IMR-90 (cell line): ENCODE measurements at regions not wholly inside any gene's neighbourhood (a gene's known extent, or its start where the extent isn't known, plus 50 kb on each side); places are given as distances from the start of the nearest gene placed in this dataset.

Experiments
- ATAC-seq: fragments of 200-7000 bp; cut with Tn5 transposase; 2 replicates; pipeline ENCODE4 v1.9.1; 2020; ENCODE audit warnings: low read depth, mild to moderate bottlenecking, moderate library complexity
- BruUV-seq: library from RNA; stranded (reverse); fragments of 400-500 nt; replicated peaks from 2 replicates; lab custom pipeline; 2021; lab: Mats Ljungman, UMichigan
- CTCF ChIA-PET: fragments of 300-600 bp; formaldehyde crosslinking; extraction: SDS; loops from one replicate; lab custom pipeline; 2021; ENCODE audit warnings: antibody characterized with exemption; lab: Yijun Ruan, JAX
- POLR2A ChIA-PET: fragments of 300-600 bp; sonication (Branson Sonifier 250); formaldehyde crosslinking; loops from one replicate; lab custom pipeline; 2022; ENCODE audit warnings: antibody characterized with exemption; ENCODE audit not compliant: unreplicated experiment; lab: Charles Lee
- DNase-seq: peaks from one replicate; pipeline ENCODE4 v3.0.0; 2013
- H2AFZ ChIP-seq: replicated peaks from 2 replicates; pipeline ENCODE3; 2013; ENCODE audit warnings: low read length, mild to moderate bottlenecking; ENCODE audit not compliant: poor library complexity
- H2AK5ac ChIP-seq: 2 replicates; pipeline ENCODE4 v1.6.1; 2013; ENCODE audit warnings: low read depth, low read length, inconsistent platforms
- H2AK9ac ChIP-seq: replicated peaks from 2 replicates; pipeline ENCODE3; 2013; ENCODE audit warnings: mild to moderate bottlenecking, low read depth, low read length, moderate library complexity; ENCODE audit not compliant: poor library complexity
- H2BK120ac ChIP-seq: 2 replicates; pipeline ENCODE4 v1.6.1; 2013; ENCODE audit warnings: low read depth, low read length, inconsistent platforms
- H2BK15ac ChIP-seq: 3 replicates; pipeline ENCODE4 v1.6.1; 2013; ENCODE audit warnings: low read depth, low read length, inconsistent platforms
- H2BK20ac ChIP-seq: 2 replicates; pipeline ENCODE4 v1.6.1; 2013; ENCODE audit warnings: low read depth, mild to moderate bottlenecking, inconsistent platforms, low read length, moderate library complexity
- H2BK5ac ChIP-seq: 2 replicates; pipeline ENCODE4 v1.6.1; 2013; ENCODE audit warnings: mild to moderate bottlenecking, low read depth, low read length, inconsistent platforms; ENCODE audit not compliant: poor library complexity, severe bottlenecking
- H3K14ac ChIP-seq: replicated peaks from 2 replicates; pipeline ENCODE4 v1.6.1; 2013; ENCODE audit warnings: low read depth, low read length, inconsistent platforms
- H3K18ac ChIP-seq: 2 replicates; pipeline ENCODE4 v1.6.1; 2013; ENCODE audit warnings: low read depth, low read length, control low read depth
- H3K23ac ChIP-seq: 2 replicates; pipeline ENCODE4 v1.6.1; 2013; ENCODE audit warnings: low read depth, low read length, inconsistent platforms
- H3K27ac ChIP-seq: 2 replicates; pipeline ENCODE4 v1.5.1; 2013; ENCODE audit warnings: mild to moderate bottlenecking, control low read depth, low read length; ENCODE audit not compliant: insufficient read depth
- H3K27me3 ChIP-seq: 2 replicates; pipeline ENCODE4 v1.6.1; 2013; ENCODE audit warnings: low read length; ENCODE audit not compliant: control insufficient read depth, insufficient read depth
- H3K36me3 ChIP-seq: 2 replicates; pipeline ENCODE4 v1.6.1; 2013; ENCODE audit warnings: low read length, mixed read lengths; ENCODE audit not compliant: control insufficient read depth, insufficient read depth
- H3K4ac ChIP-seq: 2 replicates; pipeline ENCODE4 v1.6.1; 2013; ENCODE audit warnings: low read depth, low read length, inconsistent platforms
- H3K4me1 ChIP-seq: 2 replicates; pipeline ENCODE4 v1.6.1; 2013; ENCODE audit warnings: low read length, mixed read lengths; ENCODE audit not compliant: control insufficient read depth, insufficient read depth
- H3K4me2 ChIP-seq: 2 replicates; pipeline ENCODE4 v1.6.1; 2013; ENCODE audit warnings: low read depth, mild to moderate bottlenecking, control low read depth, low read length, moderate library complexity
- H3K4me3 ChIP-seq: 2 replicates; pipeline ENCODE4 v1.5.1; 2013; ENCODE audit warnings: low read depth, mild to moderate bottlenecking, control low read depth, low read length, moderate library complexity; ENCODE audit not compliant: insufficient read depth
- H3K56ac ChIP-seq: 2 replicates; pipeline ENCODE4 v1.6.1; 2013; ENCODE audit warnings: low read length, inconsistent platforms; ENCODE audit not compliant: insufficient read depth; ENCODE audit errors: extremely low read depth
- H3K79me1 ChIP-seq, 2 experiments: 2 replicates each; pipeline ENCODE4 v1.6.1; 2013; ENCODE audit warnings: low read length in 2 of 2, inconsistent platforms in 1 of 2, low read depth in 1 of 2
- H3K9ac ChIP-seq: 2 replicates; pipeline ENCODE4 v1.6.1; 2013; ENCODE audit warnings: low read depth, low read length, control low read depth
- H3K9me1 ChIP-seq: 2 replicates; pipeline ENCODE4 v1.6.1; 2013; ENCODE audit warnings: low read length, inconsistent platforms; ENCODE audit not compliant: insufficient read depth
- H3K9me3 ChIP-seq: 2 replicates; pipeline ENCODE4 v1.6.1; 2013; ENCODE audit warnings: low read length; ENCODE audit not compliant: control insufficient read depth, insufficient read depth
- H4K20me1 ChIP-seq: 2 replicates; pipeline ENCODE4 v1.6.1; 2013; ENCODE audit warnings: low read length, inconsistent platforms; ENCODE audit not compliant: insufficient read depth
- H4K5ac ChIP-seq: 2 replicates; pipeline ENCODE4 v1.6.1; 2013; ENCODE audit warnings: mild to moderate bottlenecking, low read depth, low read length, control low read depth
- H4K8ac ChIP-seq, 2 experiments: 2 replicates each; pipeline ENCODE4 v1.6.1; 2013; ENCODE audit warnings: low read depth in 2 of 2, low read length in 2 of 2, control low read depth in 1 of 2, inconsistent platforms in 1 of 2
- H4K91ac ChIP-seq: 2 replicates; pipeline ENCODE4 v1.6.1; 2013; ENCODE audit warnings: low read depth, low read length, inconsistent platforms; ENCODE audit not compliant: insufficient read depth
- BHLHE40 ChIP-seq: fragments of 150-350 bp; IDR thresholded peaks from 2 replicates; pipeline ENCODE4 v1.6.1; 2016; ENCODE audit warnings: mild to moderate bottlenecking, low read depth, low read length
- FOS ChIP-seq: fragments of 150-350 bp; IDR thresholded peaks from 2 replicates; pipeline ENCODE4 v1.6.1; 2016; ENCODE audit warnings: low read depth, low read length
- MAFK ChIP-seq: IDR thresholded peaks from 2 replicates; pipeline ENCODE4 v1.6.1; 2012; ENCODE audit warnings: low read depth, low read length, improper control_type of control experiment
- MAZ ChIP-seq: IDR thresholded peaks from 2 replicates; pipeline ENCODE4 v1.6.1; 2012; ENCODE audit warnings: low read depth, mild to moderate bottlenecking, low read length, improper control_type of control experiment, moderate library complexity, borderline replicate concordance
- SMC3 ChIP-seq: fragments of 150-350 bp; IDR thresholded peaks from 2 replicates; pipeline ENCODE4 v1.6.1; 2016; ENCODE audit warnings: low read depth, mild to moderate bottlenecking, antibody characterized with exemption, low read length, moderate library complexity
- USF2 ChIP-seq: fragments of 150-350 bp; IDR thresholded peaks from 2 replicates; pipeline ENCODE4 v1.6.1; 2017; ENCODE audit warnings: mild to moderate bottlenecking, antibody characterized with exemption, low read length, low read depth
- WGBS, 2 experiments: methylation state at CpG; one replicate each; pipeline versions ENCODE4 v1.1.5 to v1.1.7; 2013; ENCODE audit warnings: missing lambda C conversion rate in 2 of 2; ENCODE audit not compliant: insufficient read length in 1 of 2; ENCODE audit errors: extremely low coverage in 2 of 2; 5-methylcytosine and 5-hydroxymethylcytosine counted together
- dilution Hi-C: fragments of 300-500 bp; cut with HindIII; formaldehyde crosslinking; loops from one replicate; pipeline ENCODE4 v1.14.3; 2018; ENCODE audit warnings: low sequenced_read_pairs; ENCODE audit not compliant: unreplicated experiment
- in situ Hi-C: fragments of 300-500 bp; cut with MboI; formaldehyde crosslinking; loops from 3 replicates; pipeline ENCODE4 v1.14.3; 2019; ENCODE audit warnings: low sequenced_read_pairs, inconsistent platforms, mixed read lengths
- intact Hi-C: fragments of 100-400 bp; cut with micrococcal nuclease; formaldehyde crosslinking; loops from 2 replicates; pipeline ENCODE4 v1.10.0; 2022
- TF ChIP-seq, protein P1 (sequence below): conservative IDR thresholded peaks from 2 replicates; pipeline ENCODE4 v1.5.1; 2012; ENCODE audit warnings: mild to moderate bottlenecking, low read depth, low read length, improper control_type of control experiment
- TF ChIP-seq, protein P2 (sequence below): fragments of 150-350 bp; IDR thresholded peaks from 2 replicates; pipeline ENCODE4 v1.6.1; 2016; ENCODE audit warnings: low read depth, mild to moderate bottlenecking, low read length, moderate library complexity, borderline replicate concordance

DNA sequence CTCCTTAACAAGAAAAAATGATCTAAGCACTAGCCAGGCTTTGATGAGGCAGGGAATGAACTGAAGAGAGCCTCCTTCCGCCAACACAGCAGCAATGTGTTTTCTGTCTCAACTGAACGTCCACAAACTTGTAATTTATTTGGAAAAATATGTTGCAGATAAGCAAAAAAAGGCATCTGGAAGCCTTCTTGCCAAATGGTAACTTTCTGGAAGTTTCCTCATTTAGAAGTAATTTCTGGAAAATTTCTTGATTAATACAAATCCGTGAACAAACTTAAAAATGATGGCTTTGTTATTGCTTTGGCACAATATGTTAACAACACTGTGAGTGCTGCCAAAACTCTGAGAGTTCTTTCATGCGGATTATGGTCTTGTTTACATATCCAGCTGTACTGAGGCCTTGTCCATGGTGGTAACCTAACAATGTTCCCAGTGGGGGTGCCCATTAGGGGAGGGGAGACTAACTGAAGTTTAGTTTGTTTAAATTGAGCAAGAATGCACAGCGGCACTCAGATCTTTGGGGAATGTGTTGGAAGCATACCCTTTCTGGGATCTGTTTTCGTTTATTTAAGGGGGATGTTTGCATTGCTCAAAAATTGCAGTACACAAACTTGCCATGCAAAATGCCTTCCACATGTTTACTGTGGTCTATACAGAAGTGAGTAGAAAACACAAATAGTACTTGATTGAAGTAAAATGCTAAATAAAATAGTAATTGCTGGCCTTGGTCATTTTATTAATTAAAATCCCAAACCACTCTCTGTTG lies 334.7 kb downstream of the NR2F1-AS1 start (continued):
- TF ChIP-seq, protein P1, sequence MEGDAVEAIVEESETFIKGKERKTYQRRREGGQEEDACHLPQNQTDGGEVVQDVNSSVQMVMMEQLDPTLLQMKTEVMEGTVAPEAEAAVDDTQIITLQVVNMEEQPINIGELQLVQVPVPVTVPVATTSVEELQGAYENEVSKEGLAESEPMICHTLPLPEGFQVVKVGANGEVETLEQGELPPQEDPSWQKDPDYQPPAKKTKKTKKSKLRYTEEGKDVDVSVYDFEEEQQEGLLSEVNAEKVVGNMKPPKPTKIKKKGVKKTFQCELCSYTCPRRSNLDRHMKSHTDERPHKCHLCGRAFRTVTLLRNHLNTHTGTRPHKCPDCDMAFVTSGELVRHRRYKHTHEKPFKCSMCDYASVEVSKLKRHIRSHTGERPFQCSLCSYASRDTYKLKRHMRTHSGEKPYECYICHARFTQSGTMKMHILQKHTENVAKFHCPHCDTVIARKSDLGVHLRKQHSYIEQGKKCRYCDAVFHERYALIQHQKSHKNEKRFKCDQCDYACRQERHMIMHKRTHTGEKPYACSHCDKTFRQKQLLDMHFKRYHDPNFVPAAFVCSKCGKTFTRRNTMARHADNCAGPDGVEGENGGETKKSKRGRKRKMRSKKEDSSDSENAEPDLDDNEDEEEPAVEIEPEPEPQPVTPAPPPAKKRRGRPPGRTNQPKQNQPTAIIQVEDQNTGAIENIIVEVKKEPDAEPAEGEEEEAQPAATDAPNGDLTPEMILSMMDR: no peak

DNA sequence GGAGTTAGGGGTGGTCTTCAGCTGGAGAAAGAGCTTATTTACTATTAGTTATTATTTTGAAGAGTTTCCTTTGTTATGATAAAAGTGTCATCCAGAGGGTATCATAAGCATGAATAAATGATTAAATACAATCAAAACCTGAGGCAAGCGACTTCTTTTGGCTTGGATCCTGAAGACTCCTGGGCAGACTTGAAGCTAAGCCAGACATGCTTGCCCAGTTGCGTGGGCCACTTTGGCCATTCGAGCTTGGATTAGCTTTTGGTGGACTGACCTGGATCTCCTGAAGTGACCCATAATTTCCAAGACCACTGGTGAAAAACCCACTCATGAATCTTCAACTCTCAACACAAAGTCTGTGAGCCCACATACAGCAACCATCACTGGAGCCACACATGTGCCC lies 335.8 kb downstream of the NR2F1-AS1 start:
- Histone ChIP-seq H3K14ac (peak overlapping the region; percentile 55; the same call in 1 of the 2 replicates), H4K8ac (no peak overlapping the region), H2BK120ac (peak overlapping the region; percentile 24; the same call in 1 of the 2 replicates), H3K4me3 (no peak overlapping the region), H3K4me1 (peaks cover 6% of the 10 kb centered on the region), H3K9me3 (no peaks in the 10 kb centered on the region), H2AK9ac (no peak overlapping the region), H3K23ac (0 out of 2 replicates have a peak overlapping the region, but pooled peaks have one; percentile 26), H2BK15ac (0 out of 3 replicates have a peak overlapping the region, but pooled peaks have one; percentile 51), H3K36me3 (no peaks in the 10 kb centered on the region), H3K27ac (peak overlapping the region; percentile 34; the same call in 1 of the 2 replicates), H3K4me2 (no peak overlapping the region), H2AFZ (no peak overlapping the region), H3K27me3 (no peaks in the 10 kb centered on the region), H3K56ac (no peak overlapping the region), H2AK5ac (no peak overlapping the region), H3K9me1 (no peaks in the 10 kb centered on the region), H2BK20ac (peak overlapping the region; percentile 35; the same call in 1 of the 2 replicates), H3K9ac (no peak overlapping the region), H4K5ac (peak overlapping the region; percentile 71; the same call in 1 of the 2 replicates), H3K18ac (peak overlapping the region; percentile 36; the same call in 1 of the 2 replicates), H3K4ac (no peak overlapping the region; the same call in 1 of the 2 replicates), H4K20me1 (no peaks in the 10 kb centered on the region), H2BK5ac (no peak overlapping the region), H4K91ac (no peak overlapping the region), H3K79me1 (no peaks in the 10 kb centered on the region)
- POLR2A ChIA-PET: no interaction called here
- intact Hi-C loops (loop anchor here (10.0 kb wide), 2 partner anchors 330 to 560 kb away; no protein-coding TSS in a partner anchor), in situ Hi-C loops (no loop called here), dilution Hi-C loops (no loop called here)
- ATAC-seq (no peak), DNase-seq (no peak)
- WGBS, 2 experiments: 92% methylated on average over 2 of the region's 3 CpGs; no CpG with 5 or more reads in 1 of the 2 experiments
- no TSS peak for BruUV-seq
- CTCF ChIA-PET: no interaction called here
- TF ChIP-seq BHLHE40: no peak
- no peak for TF ChIP-seq USF2
- no peak for TF ChIP-seq MAZ
- TF ChIP-seq MAFK: no peak
- TF ChIP-seq, protein P2, sequence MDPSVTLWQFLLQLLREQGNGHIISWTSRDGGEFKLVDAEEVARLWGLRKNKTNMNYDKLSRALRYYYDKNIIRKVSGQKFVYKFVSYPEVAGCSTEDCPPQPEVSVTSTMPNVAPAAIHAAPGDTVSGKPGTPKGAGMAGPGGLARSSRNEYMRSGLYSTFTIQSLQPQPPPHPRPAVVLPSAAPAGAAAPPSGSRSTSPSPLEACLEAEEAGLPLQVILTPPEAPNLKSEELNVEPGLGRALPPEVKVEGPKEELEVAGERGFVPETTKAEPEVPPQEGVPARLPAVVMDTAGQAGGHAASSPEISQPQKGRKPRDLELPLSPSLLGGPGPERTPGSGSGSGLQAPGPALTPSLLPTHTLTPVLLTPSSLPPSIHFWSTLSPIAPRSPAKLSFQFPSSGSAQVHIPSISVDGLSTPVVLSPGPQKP: no peak
- TF ChIP-seq SMC3: no peak
- TF ChIP-seq FOS: no peak
